Astrocyte of the spinal cord (primary cell): ENCODE measurements at regions not wholly inside any gene's neighbourhood (a gene's known extent, or its start where the extent isn't known, plus 50 kb on each side); places are given as distances from the start of the nearest gene placed in this dataset.
"Not testable (repeated sequence)": the region's sequence is repeated elsewhere in the genome, so short reads cannot be mapped to it uniquely, and the experiment has no call there.

Experiments used
- DNase-seq: peaks from one replicate; pipeline ENCODE4 v3.0.0; 2011; ENCODE audit warnings: low read depth, low spot score
- H3K4me3 ChIP-seq: 2 replicates; pipeline ENCODE4 v1.5.1; 2011; ENCODE audit warnings: low read depth, mild to moderate bottlenecking, low read length, moderate library complexity
- in situ Hi-C: cut with HindIII; loops from 2 replicates; pipeline ENCODE4 v1.10.0; 2017; ENCODE audit warnings: low sequenced_read_pairs
- TF ChIP-seq, protein P1 (sequence below): IDR thresholded peaks from 2 replicates; pipeline ENCODE4 v1.5.1; 2012; ENCODE audit warnings: low read depth, mild to moderate bottlenecking, low read length, inconsistent platforms

GRCh38 chr2:65931056-65931455 lies 498.7 kb upstream of the SPRED2 start:
- H3K4me3 ChIP-seq: no peak overlapping the region
- no peak for DNase-seq
- in situ Hi-C loops: no loop called here
- TF ChIP-seq, protein P1, sequence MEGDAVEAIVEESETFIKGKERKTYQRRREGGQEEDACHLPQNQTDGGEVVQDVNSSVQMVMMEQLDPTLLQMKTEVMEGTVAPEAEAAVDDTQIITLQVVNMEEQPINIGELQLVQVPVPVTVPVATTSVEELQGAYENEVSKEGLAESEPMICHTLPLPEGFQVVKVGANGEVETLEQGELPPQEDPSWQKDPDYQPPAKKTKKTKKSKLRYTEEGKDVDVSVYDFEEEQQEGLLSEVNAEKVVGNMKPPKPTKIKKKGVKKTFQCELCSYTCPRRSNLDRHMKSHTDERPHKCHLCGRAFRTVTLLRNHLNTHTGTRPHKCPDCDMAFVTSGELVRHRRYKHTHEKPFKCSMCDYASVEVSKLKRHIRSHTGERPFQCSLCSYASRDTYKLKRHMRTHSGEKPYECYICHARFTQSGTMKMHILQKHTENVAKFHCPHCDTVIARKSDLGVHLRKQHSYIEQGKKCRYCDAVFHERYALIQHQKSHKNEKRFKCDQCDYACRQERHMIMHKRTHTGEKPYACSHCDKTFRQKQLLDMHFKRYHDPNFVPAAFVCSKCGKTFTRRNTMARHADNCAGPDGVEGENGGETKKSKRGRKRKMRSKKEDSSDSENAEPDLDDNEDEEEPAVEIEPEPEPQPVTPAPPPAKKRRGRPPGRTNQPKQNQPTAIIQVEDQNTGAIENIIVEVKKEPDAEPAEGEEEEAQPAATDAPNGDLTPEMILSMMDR: no peak

GRCh38 chr2:65930259-65930658 lies 497.9 kb upstream of the SPRED2 start:
- no peak for DNase-seq
- TF ChIP-seq, protein P1: no peak
- no peak overlapping the region for H3K4me3 ChIP-seq
- in situ Hi-C loops: no loop called here

- H3K4me3 ChIP-seq, in situ Hi-C loops, DNase-seq: not testable (repeated sequence)
These were observed 497.3 kb upstream of the SPRED2 start for GRCh38 chr2:65929664-65930063.

DNA sequence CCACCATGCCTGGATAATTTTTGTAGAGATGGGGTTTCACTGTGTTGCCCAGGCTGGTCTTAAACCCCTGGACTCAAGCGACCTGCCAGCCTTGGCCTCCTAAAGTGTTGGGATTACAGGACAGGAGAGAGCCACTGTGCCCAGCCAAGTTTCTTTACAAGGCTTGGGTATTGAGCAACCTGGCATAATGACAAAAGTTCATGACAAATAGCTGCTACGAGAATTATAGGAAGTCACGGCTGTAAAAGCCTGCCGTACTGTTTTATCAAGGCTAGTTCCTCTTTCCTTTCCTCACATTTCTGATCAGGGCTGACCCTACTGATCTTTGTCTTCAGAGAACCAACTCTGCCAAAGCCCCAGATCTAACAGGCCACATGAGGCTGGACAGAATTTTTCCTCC lies 490.4 kb upstream of the SPRED2 start:
- TF ChIP-seq, protein P1: no peak
- H3K4me3 ChIP-seq: no peak overlapping the region
- no peak for DNase-seq
- in situ Hi-C loops: no loop called here

DNA sequence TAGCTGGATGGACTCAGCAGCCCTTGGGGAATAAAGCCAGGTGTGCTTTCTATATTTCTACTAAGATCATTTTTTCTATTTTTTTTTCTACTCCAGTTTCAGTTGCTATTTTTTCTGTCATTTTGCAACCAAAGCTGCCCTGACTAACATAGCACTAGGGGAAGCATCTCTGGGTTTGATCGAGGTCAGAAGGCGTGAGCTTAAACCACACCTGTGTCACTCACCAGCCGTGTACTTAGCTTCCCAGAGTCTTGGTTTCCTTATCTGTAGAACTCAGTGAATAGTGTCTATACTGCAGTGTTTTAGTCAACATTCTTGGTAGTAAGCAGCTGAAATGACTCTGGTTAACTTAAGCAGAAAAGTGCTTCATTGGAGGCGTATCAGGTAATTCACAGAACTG lies 489.6 kb upstream of the SPRED2 start:
- no peak for DNase-seq
- TF ChIP-seq, protein P1: no peak
- H3K4me3 ChIP-seq: no peak overlapping the region
- in situ Hi-C loops: no loop called here

DNA sequence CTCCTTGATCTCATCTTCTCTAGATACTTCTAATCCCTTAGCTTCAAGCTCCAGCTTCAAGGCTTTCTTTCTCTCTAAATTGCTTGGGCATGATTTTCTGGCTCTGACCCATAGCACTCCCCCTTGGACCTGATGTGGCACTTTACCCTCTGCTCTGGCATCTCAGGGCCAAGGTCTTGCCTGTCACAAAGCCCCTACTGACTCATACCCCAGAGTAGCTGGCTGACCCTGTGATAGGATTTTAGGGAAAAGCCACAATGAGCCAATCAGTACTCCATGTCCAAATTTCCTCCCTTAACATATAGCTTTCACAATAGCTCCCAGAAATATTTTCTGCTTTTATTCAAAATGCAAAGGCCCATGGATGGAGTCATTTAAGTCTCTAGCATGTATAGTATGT lies 488.7 kb upstream of the SPRED2 start:
- no peak for DNase-seq
- TF ChIP-seq, protein P1: no peak
- in situ Hi-C loops: no loop called here
- no peak overlapping the region for H3K4me3 ChIP-seq

DNA sequence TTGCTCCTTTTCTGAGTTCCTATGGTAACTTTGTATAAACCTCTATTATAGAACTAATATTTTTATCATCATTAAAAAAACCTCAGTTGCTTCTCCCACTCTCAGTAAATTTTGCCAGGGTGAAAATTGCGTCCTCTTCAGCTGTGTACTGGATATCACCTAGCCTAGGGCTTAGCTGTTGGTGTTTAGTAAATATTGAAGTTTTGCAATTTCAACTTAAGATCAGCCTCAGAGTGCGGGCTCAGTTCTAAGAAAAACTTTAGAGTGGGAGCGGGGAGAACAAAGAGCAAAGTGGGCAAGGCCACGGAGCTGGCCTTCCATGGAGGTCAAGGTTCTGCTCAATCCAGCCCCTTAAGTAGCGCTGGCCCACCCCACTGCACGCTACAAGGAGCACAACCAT lies 488.3 kb upstream of the SPRED2 start:
- in situ Hi-C loops: no loop called here
- DNase-seq: no peak
- TF ChIP-seq, protein P1: no peak
- H3K4me3 ChIP-seq: no peak overlapping the region
